GM21717 (cell line): ENCODE measurements at regions not wholly inside any gene's neighbourhood (a gene's known extent, or its start where the extent isn't known, plus 50 kb on each side); places are given as distances from the start of the nearest gene placed in this dataset.
A peak's percentile ranks its signal among the peaks of the same experiment; 100 is the strongest.
"Not testable (repeated sequence)": the region's sequence is repeated elsewhere in the genome, so short reads cannot be mapped to it uniquely, and the experiment has no call there.

Source experiments
- ATAC-seq: cut with Tn5 transposase; IDR thresholded peaks from one replicate; pipeline ENCODE4 v1.9.1; 2021; ENCODE audit warnings: mild to moderate bottlenecking, moderate library complexity; ENCODE audit not compliant: unreplicated experiment

DNA sequence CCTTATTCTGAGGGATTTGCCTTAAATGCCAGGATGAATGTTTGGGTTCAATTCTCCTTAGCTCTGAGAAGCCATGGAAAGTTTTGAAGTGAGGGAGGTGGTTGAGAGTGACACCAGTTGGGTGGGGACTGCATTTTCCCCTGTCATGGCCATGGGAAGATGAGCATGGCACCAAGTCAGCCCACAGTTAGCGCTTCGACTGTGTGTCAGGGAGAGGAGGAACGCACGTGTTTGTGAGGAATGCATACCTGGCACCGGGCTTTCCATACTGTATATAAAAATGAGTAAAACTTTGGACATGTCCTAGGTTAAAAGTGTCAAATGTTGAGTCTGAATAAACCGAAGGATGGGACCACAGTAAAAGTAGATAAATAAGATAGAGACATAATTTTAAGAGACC is 187.5 kb upstream of the KL start:
- ATAC-seq: no peak

GRCh38 chr13:32829269-32829668 is 187.0 kb upstream of the KL start:
- ATAC-seq: no peak

- ATAC-seq: no peak
Measured at GRCh38 chr13:32829676-32830335, 186.4 kb upstream of the KL start.

GRCh38 chr13:32830336-32831031 is 185.7 kb upstream of the KL start:
- no peak for ATAC-seq

DNA sequence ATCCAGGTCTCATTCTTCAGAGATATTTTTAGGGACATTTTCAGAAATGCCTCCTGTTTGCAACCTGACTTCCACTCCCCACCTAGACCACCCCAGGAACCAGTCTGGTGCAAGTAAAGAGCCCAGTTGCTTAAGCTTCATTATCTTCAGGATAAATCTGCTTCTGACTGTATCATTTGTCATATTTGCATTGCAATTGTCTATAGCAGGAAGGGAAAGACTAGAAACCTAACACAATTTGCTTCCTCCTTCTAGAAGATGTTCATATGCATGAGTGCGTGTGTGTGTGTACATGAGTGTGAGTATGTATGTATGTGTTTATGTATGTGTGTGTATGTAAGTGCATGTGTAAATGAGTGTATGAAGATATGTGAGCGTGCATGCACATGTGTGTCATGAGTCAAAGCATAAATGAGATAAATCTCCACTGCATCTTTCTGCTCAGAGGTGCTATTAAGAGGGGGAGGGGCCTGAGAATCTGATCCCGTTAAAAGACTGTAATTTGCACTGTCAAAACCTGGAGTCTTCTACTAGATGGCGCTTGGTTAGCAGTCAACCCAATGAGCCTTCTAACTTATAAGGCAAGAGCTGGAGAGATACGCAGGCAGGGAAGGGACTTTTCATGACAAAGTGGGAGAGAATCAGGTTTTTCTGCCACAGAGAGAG is 178.8 kb upstream of the KL start:
- no peak for ATAC-seq

DNA sequence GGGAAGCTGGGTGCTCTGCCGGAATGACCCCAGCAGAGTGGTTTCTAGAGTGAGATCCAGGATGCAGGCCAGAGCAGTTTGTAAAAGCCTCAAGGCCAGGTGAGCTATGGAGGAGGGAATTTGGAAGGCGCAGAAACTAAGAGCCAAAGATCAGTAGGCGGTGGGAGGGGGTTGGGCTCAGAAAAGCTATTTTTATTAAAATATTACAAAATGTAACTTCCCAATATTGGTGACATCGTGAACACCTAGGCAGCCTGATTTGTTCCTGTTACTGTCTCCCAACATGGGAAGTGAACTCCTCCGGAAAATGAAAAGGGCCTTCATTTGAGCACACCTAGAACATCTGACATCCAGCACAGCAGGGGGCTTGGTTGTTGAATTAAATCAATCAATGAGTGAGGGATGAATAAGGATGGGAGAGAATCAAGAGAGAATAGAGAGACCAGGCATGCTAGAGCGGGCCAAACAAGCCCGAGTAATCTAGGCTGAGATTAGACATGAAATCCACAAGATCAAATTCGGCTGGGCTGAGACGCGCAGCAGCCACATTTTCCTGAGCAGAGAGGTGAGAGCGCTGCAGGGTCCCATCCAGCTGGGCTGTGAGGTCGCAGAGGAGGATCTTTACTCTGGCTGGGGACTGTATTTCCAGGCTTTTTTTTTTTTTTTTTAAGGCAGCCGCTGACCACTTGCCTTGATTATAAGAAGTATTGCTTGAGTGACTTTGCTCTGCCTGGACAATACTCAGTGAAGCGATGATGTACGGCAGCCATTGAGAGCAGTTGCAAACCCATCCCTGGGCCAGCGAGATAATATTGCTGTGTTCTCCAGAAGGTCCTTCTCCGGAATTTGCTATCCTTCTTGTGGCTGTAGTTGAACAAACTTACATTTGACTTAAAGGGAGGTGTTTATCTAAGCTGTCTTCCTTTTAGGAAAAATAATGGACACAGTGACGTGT is 178.0 kb upstream of the KL start:
- ATAC-seq: no peak

- peak; percentile 70 for ATAC-seq
Measured at GRCh38 chr13:32838945-32839344, 177.3 kb upstream of the KL start.

- no peak for ATAC-seq
Measured at GRCh38 chr13:32840113-32840512, 176.1 kb upstream of the KL start.

GRCh38 chr13:32840989-32841713 is 175.1 kb upstream of the KL start:
- peak; percentile 51 for ATAC-seq

DNA sequence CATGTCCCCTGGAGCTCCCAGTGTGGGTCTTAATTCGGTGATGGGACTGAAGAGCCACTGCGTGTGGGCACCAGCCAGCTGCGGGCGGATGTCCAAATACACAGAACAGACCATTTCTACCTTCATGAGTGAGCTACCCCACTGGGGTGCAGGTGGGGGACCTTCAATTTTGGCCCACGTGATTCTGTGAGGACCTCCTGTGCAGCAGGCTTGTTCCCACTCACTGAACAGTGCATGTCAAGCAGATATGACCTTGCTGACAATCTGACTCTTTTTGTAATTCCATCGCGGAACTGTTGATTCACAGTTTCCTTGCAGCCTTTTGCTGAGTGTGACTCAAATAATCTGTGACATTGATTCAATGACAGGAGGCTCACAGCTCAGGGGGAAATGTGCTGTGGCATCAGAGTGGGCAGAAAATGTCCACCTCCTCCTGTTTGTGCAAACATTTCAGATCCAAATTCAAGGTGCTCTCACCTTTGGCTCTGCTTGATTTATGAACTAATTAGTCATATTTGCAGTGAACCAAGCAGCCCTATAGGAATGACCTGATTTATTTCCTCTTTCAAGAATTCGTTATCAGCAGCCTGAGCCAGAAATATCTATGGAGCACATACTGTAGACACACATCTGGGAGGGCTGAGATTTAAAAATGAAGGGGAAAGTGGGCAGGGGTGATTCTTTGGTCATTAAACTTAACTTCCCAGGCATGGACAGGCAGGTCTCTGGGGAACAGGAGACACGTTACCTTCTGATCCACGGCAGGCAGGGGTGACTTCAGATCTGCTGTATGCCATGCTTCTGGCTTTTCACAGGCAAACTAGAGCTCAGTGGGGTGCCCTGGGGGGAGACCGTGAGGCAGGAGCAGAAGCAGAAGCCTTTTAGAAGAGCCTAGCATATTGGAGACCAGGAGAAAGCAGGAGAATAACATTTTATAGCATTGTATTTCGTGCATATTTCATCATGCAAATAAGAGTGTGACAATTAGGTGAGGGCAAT is 170.0 kb upstream of the KL start:
- no peak for ATAC-seq

DNA sequence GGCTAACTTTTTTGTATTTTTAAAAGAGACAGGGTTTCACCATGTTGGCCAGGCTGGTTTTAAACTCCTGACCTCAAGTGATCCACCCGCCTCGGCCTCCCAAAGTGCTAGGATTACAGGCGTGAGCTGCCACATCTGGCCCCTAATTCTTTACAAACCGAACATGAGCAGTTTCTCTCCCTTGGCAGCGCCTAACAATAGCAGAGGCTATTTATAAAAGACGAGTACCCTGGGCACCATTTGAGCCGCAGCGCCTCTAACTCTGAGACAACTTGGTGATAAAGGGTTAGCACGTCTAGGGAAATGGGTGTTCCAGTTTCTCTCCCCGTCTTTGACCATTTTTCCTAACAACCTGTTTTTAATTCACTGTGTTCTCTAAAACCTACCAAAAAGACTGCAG is 168.2 kb upstream of the KL start:
- not testable (repeated sequence) for ATAC-seq

DNA sequence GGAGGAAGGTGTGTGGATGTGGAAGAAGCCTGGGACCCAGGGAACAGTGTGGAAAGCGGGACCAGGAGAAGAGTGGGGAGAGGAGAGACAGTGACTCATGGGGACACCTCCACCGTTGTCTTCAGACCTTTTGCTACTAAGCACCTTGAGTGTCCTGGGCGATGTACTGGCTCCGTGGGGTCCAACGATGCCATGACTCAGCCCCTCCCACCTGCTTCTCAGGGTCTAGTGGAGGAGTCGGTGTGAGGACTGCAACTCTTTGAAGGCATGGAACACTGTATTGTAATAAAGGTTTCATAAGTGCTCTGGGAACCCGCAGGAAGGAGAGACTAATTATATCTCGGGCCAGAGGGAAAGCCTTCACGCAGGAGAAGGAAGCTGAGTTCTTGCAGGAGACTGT is 166.9 kb upstream of the KL start:
- no peak for ATAC-seq

DNA sequence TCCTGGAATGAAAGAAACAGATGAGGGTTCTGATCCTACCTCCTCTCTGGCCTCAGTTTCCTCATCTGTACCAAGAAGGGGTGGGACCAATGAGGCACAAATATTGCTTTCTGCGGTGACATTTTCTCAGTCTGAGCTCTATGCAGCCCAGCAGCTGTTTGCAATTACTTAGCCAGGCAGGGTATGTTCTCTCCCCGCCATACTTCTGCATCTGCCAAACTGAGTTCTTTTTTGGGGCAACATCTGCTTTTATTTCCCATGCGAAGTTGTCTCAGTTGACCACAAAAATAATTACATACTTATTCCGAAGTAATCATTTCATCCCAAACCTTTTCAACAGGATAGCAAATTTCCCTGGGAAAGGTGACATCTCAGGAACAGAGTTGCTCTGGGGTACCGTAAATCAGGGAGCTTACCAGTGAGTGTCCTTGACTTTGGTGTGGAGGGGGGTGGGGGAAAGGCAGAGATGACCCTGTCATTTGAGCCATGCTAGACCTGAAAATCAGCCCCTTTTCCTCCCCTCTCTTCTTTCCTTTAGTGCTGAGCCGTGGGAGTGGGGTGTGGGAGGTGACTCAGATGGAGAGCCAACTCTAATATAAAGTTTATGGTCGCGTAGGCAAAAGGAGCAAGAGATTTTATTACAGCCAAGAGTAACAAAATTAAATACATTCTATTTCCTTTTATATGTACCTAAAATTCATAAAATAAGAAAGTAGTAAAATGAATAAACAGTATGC is 165.7 kb upstream of the KL start:
- ATAC-seq: no peak

DNA sequence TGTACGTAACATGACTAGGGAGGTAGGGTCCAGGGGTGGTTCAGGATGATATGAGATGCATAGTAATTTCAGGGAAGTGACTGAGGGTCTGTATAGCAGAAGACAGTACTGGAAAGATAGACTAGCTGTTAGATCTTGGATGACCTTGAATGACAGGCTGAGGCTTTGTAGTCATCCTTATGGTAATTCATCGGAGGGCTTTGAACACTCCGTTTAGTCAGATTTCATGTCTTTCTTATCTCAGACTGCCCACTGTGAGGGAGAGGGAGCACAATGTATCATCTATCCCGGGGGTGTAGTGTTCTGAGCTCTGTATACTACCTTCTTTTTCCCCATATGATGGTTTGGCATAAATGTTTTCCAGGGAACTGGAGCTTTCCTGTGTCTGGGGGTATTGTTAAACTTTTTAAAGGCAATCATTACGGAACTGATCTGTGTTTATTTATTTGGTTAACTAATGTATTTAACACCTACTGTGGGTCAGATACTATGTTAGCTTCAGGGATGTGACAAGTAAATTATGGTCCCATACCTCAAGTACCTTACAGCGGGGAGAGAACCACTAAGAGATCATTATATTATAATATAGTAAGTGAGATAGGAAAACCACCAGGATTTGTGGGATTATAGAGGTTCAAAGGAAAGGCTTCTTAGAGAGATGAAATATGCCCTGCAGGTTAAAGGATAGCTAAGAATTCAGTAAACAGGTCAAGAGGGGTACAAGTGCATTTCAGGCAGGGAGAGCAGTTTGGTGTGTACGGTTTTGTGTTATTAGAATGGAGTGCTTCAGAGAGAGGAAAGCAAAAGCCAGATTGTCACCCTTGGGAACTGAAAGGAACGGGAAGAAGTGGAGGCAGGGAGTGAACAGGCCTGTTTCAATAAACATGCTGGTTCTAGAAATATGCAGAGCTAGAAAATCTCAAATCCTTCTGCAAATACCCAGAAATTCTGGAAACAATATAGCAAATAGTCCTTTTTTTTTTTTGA is 164.8 kb upstream of the KL start:
- ATAC-seq: no peak

- no peak for ATAC-seq
Measured at GRCh38 chr13:32852526-32852925, 163.7 kb upstream of the KL start.

- no peak for ATAC-seq
Measured at GRCh38 chr13:32857077-32857476, 159.1 kb upstream of the KL start.

DNA sequence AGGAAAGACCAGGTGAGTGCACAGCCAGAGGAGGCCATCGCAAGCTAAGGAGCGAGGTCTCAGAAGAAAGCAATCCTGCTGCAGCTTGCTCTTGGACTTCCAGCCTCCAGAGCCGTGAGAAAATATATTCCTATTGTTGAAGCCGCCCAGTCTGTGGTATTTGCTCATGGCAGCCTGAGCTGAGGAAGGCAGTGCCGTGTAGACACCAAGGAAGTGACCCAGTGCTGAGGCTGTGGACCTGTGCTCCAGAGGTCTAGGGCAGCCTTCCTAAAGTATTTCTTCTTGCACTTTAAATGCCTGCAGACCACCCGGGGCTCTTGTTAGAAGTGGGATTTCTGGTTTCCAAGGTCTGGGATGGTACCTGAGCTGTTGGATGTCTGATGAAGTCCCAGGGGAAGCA is 158.5 kb upstream of the KL start:
- no peak for ATAC-seq
